ENCODE measurements at regions not wholly inside any gene's neighbourhood (a gene's known extent, or its start where the extent isn't known, plus 50 kb on each side); places are given as distances from the start of the nearest gene placed in this dataset.

GRCh38 chr6:150537491-150537890, 62.2 kb upstream of the PLEKHG1 start:
- DNase-seq (ENCODE audit: extremely low spot score, unreplicated experiment), result no peak
- H3K4me3 Mint-ChIP-seq (ENCODE audit: unreplicated experiment), result no peak overlapping the region
- H3K9me3 Mint-ChIP-seq (ENCODE audit: unreplicated experiment), result no peaks in the 10 kb centered on the region
- peaks cover 24% of the 10 kb centered on the region for H3K27me3 Mint-ChIP-seq (ENCODE audit: unreplicated experiment)
- no peaks in the 10 kb centered on the region for H3K36me3 Mint-ChIP-seq (ENCODE audit: unreplicated experiment)
- no peaks in the 10 kb centered on the region for H3K4me1 Mint-ChIP-seq (ENCODE audit: unreplicated experiment)
- TF ChIP-seq CTCF (IDR thresholded peaks at IDR 0.05), result no peak
- no peak overlapping the region for H3K27ac Mint-ChIP-seq (ENCODE audit: unreplicated experiment)

GRCh38 chr6:150537893-150538292, 61.8 kb upstream of the PLEKHG1 start:
- H3K4me1 Mint-ChIP-seq (ENCODE audit: unreplicated experiment), result no peaks in the 10 kb centered on the region
- no peak overlapping the region for H3K27ac Mint-ChIP-seq (ENCODE audit: unreplicated experiment)
- no peak for DNase-seq (ENCODE audit: extremely low spot score, unreplicated experiment)
- no peaks in the 10 kb centered on the region for H3K36me3 Mint-ChIP-seq (ENCODE audit: unreplicated experiment)
- H3K4me3 Mint-ChIP-seq (ENCODE audit: unreplicated experiment), result no peak overlapping the region
- TF ChIP-seq CTCF (IDR thresholded peaks at IDR 0.05), result no peak
- H3K9me3 Mint-ChIP-seq (ENCODE audit: unreplicated experiment), result no peaks in the 10 kb centered on the region
- peaks cover 24% of the 10 kb centered on the region for H3K27me3 Mint-ChIP-seq (ENCODE audit: unreplicated experiment)

- Mint-ChIP-seq H3K27ac (ENCODE audit: unreplicated experiment) (no peak overlapping the region), H3K27me3 (ENCODE audit: unreplicated experiment) (peaks cover 29% of the 10 kb centered on the region)
- no peak for TF ChIP-seq CTCF (IDR thresholded peaks at IDR 0.05)
Observed at GRCh38 chr6:150539111-150539510, 60.6 kb upstream of the PLEKHG1 start.

GRCh38 chr6:150539568-150539967, 60.1 kb upstream of the PLEKHG1 start:
- no peak for DNase-seq (ENCODE audit: extremely low spot score, unreplicated experiment)
- no peak overlapping the region for H3K4me3 Mint-ChIP-seq (ENCODE audit: unreplicated experiment)
- peaks cover 34% of the 10 kb centered on the region for H3K27me3 Mint-ChIP-seq (ENCODE audit: unreplicated experiment)
- H3K9me3 Mint-ChIP-seq (ENCODE audit: unreplicated experiment), result no peaks in the 10 kb centered on the region
- no peaks in the 10 kb centered on the region for H3K4me1 Mint-ChIP-seq (ENCODE audit: unreplicated experiment)
- H3K27ac Mint-ChIP-seq (ENCODE audit: unreplicated experiment), result no peak overlapping the region
- no peak for TF ChIP-seq CTCF (IDR thresholded peaks at IDR 0.05)
- no peaks in the 10 kb centered on the region for H3K36me3 Mint-ChIP-seq (ENCODE audit: unreplicated experiment)

More at GRCh38 chr6:150539111-150539510, 60.6 kb upstream of the PLEKHG1 start:
- Mint-ChIP-seq H3K9me3 (ENCODE audit: unreplicated experiment) (no peaks in the 10 kb centered on the region), H3K4me1 (ENCODE audit: unreplicated experiment) (no peaks in the 10 kb centered on the region), H3K4me3 (ENCODE audit: unreplicated experiment) (no peak overlapping the region), H3K36me3 (ENCODE audit: unreplicated experiment) (no peaks in the 10 kb centered on the region)
- no peak for DNase-seq (ENCODE audit: extremely low spot score, unreplicated experiment)

- Mint-ChIP-seq H3K4me1 (ENCODE audit: unreplicated experiment) (no peaks in the 10 kb centered on the region), H3K4me3 (ENCODE audit: unreplicated experiment) (no peak overlapping the region), H3K36me3 (ENCODE audit: unreplicated experiment) (no peaks in the 10 kb centered on the region), H3K27ac (ENCODE audit: unreplicated experiment) (no peak overlapping the region), H3K9me3 (ENCODE audit: unreplicated experiment) (no peaks in the 10 kb centered on the region), H3K27me3 (ENCODE audit: unreplicated experiment) (peaks cover 51% of the 10 kb centered on the region)
- no peak for DNase-seq (ENCODE audit: extremely low spot score, unreplicated experiment)
- no peak for TF ChIP-seq CTCF (IDR thresholded peaks at IDR 0.05)
Observed at GRCh38 chr6:150541576-150541975, 58.1 kb upstream of the PLEKHG1 start.

Measured in osteocyte (in vitro differentiated cells).